KG1 (cell line): ENCODE measurements at regions not wholly inside any gene's neighbourhood (a gene's known extent, or its start where the extent isn't known, plus 50 kb on each side); places are given as distances from the start of the nearest gene placed in this dataset.

ENCODE experiments used
- DNase-seq: peaks from one replicate; lab custom pipeline; 2025; lab: John Stamatoyannopoulos, UW

GRCh38 chr4:181684310-181684709 is 558.9 kb upstream of the TENM3 start:
- DNase-seq, result no peak

GRCh38 chr4:181685461-181685860 is 557.7 kb upstream of the TENM3 start:
- DNase-seq, result no peak

GRCh38 chr4:181685911-181686310 is 557.3 kb upstream of the TENM3 start:
- no peak for DNase-seq

- no peak for DNase-seq
These were observed 556.1 kb upstream of the TENM3 start for GRCh38 chr4:181687116-181687515.

GRCh38 chr4:181688432-181688831 is 554.8 kb upstream of the TENM3 start:
- DNase-seq, result no peak

- no peak for DNase-seq
These were observed 554.3 kb upstream of the TENM3 start for GRCh38 chr4:181688872-181689271.

- DNase-seq, result no peak
These were observed 552.7 kb upstream of the TENM3 start for GRCh38 chr4:181690498-181690897.

- no peak for DNase-seq
These were observed 550.2 kb upstream of the TENM3 start for GRCh38 chr4:181692965-181693364.

- DNase-seq, result no peak
These were observed 549.7 kb upstream of the TENM3 start for GRCh38 chr4:181693517-181693916.

GRCh38 chr4:181698221-181698620 is 545.0 kb upstream of the TENM3 start:
- DNase-seq, result no peak

- no peak for DNase-seq
These were observed 542.0 kb upstream of the TENM3 start for GRCh38 chr4:181701214-181701613.

GRCh38 chr4:181701894-181702293 is 541.3 kb upstream of the TENM3 start:
- DNase-seq, result no peak

GRCh38 chr4:181702864-181703495 is 540.2 kb upstream of the TENM3 start:
- no peak for DNase-seq

- DNase-seq, result no peak
These were observed 533.1 kb upstream of the TENM3 start for GRCh38 chr4:181710143-181710542.

GRCh38 chr4:181711387-181711786 is 531.8 kb upstream of the TENM3 start:
- DNase-seq, result no peak

GRCh38 chr4:181728305-181728966 is 514.8 kb upstream of the TENM3 start:
- DNase-seq, result no peak

GRCh38 chr4:181731900-181732299 is 511.3 kb upstream of the TENM3 start:
- no peak for DNase-seq

GRCh38 chr4:181737744-181738143 is 505.5 kb upstream of the TENM3 start:
- DNase-seq, result no peak

- no peak for DNase-seq
These were observed 504.2 kb upstream of the TENM3 start for GRCh38 chr4:181739031-181739430.

- DNase-seq, result no peak
These were observed 501.7 kb upstream of the TENM3 start for GRCh38 chr4:181741513-181741912.

GRCh38 chr4:181745933-181746625 is 497.1 kb upstream of the TENM3 start:
- DNase-seq, result no peak

GRCh38 chr4:181748581-181748980 is 494.6 kb upstream of the TENM3 start:
- no peak for DNase-seq

GRCh38 chr4:181752516-181752915 is 490.7 kb upstream of the TENM3 start:
- DNase-seq, result no peak
